ENCODE measurements at regions not wholly inside any gene's neighbourhood (a gene's known extent, or its start where the extent isn't known, plus 50 kb on each side); places are given as distances from the start of the nearest gene placed in this dataset.

GRCh38 chr13:89407357-89407756 is 1736.2 kb downstream of the SLITRK5 start:
- TF ChIP-seq CTCF (conservative IDR thresholded peaks at IDR 0.05; ENCODE audit: low read depth, low read length), result no peak
- no peak for TF ChIP-seq EZH2 (IDR thresholded peaks at IDR 0.05; ENCODE audit: borderline replicate concordance, low read depth, low read length, poor library complexity, severe bottlenecking)

All from A673 (cell line).